OCI-LY7 (cell line): ENCODE measurements at regions not wholly inside any gene's neighbourhood (a gene's known extent, or its start where the extent isn't known, plus 50 kb on each side); places are given as distances from the start of the nearest gene placed in this dataset.

Experiments
- BruUV-seq: library from RNA; stranded (reverse); fragments of 400-500 nt; replicated peaks from 2 replicates; lab custom pipeline; 2021; lab: Mats Ljungman, UMichigan
- CTCF ChIA-PET: fragments of 300-600 bp; sonication (Branson Sonifier 250); formaldehyde crosslinking; loops from one replicate; lab custom pipeline; 2022; ENCODE audit warnings: antibody characterized with exemption; ENCODE audit not compliant: unreplicated experiment; lab: Charles Lee
- POLR2A ChIA-PET: fragments of 300-600 bp; sonication (Branson Sonifier 250); formaldehyde crosslinking; loops from one replicate; lab custom pipeline; 2022; ENCODE audit warnings: antibody characterized with exemption; lab: Charles Lee
- DNase-seq: peaks from one replicate; pipeline ENCODE4 v3.0.0-alpha.2; 2015; ENCODE audit warnings: low spot score
- H2AFZ ChIP-seq: fragments of 200-600 bp; sonication (generic), shearing (Covaris generic); 2 replicates; pipeline ENCODE4 v1.6.1; 2014; ENCODE audit warnings: mild to moderate bottlenecking, antibody characterized with exemption, low read length, moderate library complexity
- H3K27ac ChIP-seq: fragments of 200-600 bp; sonication (generic); 2 replicates; pipeline ENCODE4 v1.5.1; 2014; ENCODE audit warnings: mixed run types, low read depth, mild to moderate bottlenecking, moderate library complexity, low read length, inconsistent platforms; ENCODE audit not compliant: poor library complexity, severe bottlenecking
- H3K36me3 ChIP-seq: fragments of 200-600 bp; sonication (generic); 2 replicates; pipeline ENCODE4 v1.6.1; 2014; ENCODE audit warnings: mild to moderate bottlenecking, antibody characterized with exemption, low read length, moderate library complexity, mixed read lengths; ENCODE audit not compliant: insufficient read depth
- H3K4me1 ChIP-seq: fragments of 200-600 bp; sonication (generic); 2 replicates; pipeline ENCODE4 v1.5.1; 2014; ENCODE audit warnings: mild to moderate bottlenecking, low read length; ENCODE audit not compliant: insufficient read depth, poor library complexity, severe bottlenecking
- H3K4me2 ChIP-seq: fragments of 200-600 bp; sonication (generic); 2 replicates; pipeline ENCODE4 v1.6.1; 2014; ENCODE audit warnings: mild to moderate bottlenecking, low read length
- H3K4me3 ChIP-seq: fragments of 200-600 bp; sonication (generic); 2 replicates; pipeline ENCODE4 v1.5.1; 2014; ENCODE audit warnings: mild to moderate bottlenecking, low read depth, low read length; ENCODE audit not compliant: poor library complexity, severe bottlenecking
- H3K79me2 ChIP-seq: fragments of 200-600 bp; sonication (generic); 2 replicates; pipeline ENCODE4 v1.6.1; 2016; ENCODE audit warnings: low read depth, mild to moderate bottlenecking, low read length, moderate library complexity, mixed read lengths; ENCODE audit not compliant: insufficient read depth
- H3K9me2 ChIP-seq: fragments of 200-600 bp; sonication (generic); 2 replicates; pipeline ENCODE4 v1.6.1; 2016; ENCODE audit warnings: mild to moderate bottlenecking, low read length, mixed read lengths; ENCODE audit not compliant: insufficient read depth
- H3K9me3 ChIP-seq: fragments of 200-600 bp; sonication (generic); 2 replicates; pipeline ENCODE4 v1.6.1; 2014; ENCODE audit warnings: mild to moderate bottlenecking, mixed run types, low read length, mixed read lengths
- H4K20me1 ChIP-seq: fragments of 200-600 bp; sonication (generic); 2 replicates; pipeline ENCODE4 v1.6.1; 2014; ENCODE audit warnings: mild to moderate bottlenecking, antibody characterized with exemption, low read length, moderate library complexity, mixed read lengths; ENCODE audit not compliant: insufficient read depth
- EZH2phosphoT487 ChIP-seq: fragments of 200-600 bp; sonication (generic); IDR thresholded peaks from 2 replicates; pipeline ENCODE4 v1.6.1; 2018; ENCODE audit warnings: low read depth, borderline replicate concordance, mild to moderate bottlenecking, mixed run types, antibody characterized with exemption, low read length, moderate library complexity, mixed read lengths
- intact Hi-C: fragments of 100-400 bp; cut with micrococcal nuclease; formaldehyde crosslinking; loops from one replicate; pipeline ENCODE4 v1.10.0; 2022; ENCODE audit not compliant: unreplicated experiment
- TF ChIP-seq, protein P1 (sequence below): fragments of 200-600 bp; sonication (generic); conservative IDR thresholded peaks from 2 replicates; pipeline ENCODE4 v1.5.1; 2014; ENCODE audit warnings: mild to moderate bottlenecking, antibody characterized with exemption, low read length, moderate library complexity, mixed read lengths

DNA sequence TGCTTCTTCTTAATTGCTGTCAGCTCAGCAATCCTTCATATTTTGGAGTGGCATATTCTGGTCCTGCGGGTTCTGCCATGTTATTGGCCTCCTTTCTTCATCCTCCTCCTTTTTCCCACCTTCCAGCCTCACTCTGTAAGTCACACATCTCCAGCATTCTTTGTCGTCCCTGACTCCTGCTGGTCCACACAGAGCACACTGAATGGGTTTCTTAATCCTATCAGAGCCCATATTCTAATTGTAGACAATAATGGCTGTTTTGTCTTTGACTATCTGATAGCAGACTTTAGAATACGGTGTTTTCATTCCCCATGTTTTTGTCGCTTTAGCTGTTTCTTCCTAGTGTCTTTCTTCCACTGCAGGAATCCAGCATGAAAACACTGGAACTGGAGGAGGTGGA, 389.6 kb downstream of the REEP3 start:
- no TSS peak for BruUV-seq
- ChIA-PET POLR2A (no interaction called here), CTCF (no interaction called here)
- Histone ChIP-seq H3K27ac (no peak overlapping the region), H3K4me2 (no peak overlapping the region), H3K36me3 (no peaks in the 10 kb centered on the region), H3K4me1 (no peaks in the 10 kb centered on the region), H3K4me3 (no peak overlapping the region), H3K9me2 (no peaks in the 10 kb centered on the region), H2AFZ (no peak overlapping the region), H3K79me2 (no peaks in the 10 kb centered on the region), H3K9me3 (no peaks in the 10 kb centered on the region), H4K20me1 (no peaks in the 10 kb centered on the region)
- no peak for TF ChIP-seq EZH2phosphoT487
- TF ChIP-seq, protein P1, sequence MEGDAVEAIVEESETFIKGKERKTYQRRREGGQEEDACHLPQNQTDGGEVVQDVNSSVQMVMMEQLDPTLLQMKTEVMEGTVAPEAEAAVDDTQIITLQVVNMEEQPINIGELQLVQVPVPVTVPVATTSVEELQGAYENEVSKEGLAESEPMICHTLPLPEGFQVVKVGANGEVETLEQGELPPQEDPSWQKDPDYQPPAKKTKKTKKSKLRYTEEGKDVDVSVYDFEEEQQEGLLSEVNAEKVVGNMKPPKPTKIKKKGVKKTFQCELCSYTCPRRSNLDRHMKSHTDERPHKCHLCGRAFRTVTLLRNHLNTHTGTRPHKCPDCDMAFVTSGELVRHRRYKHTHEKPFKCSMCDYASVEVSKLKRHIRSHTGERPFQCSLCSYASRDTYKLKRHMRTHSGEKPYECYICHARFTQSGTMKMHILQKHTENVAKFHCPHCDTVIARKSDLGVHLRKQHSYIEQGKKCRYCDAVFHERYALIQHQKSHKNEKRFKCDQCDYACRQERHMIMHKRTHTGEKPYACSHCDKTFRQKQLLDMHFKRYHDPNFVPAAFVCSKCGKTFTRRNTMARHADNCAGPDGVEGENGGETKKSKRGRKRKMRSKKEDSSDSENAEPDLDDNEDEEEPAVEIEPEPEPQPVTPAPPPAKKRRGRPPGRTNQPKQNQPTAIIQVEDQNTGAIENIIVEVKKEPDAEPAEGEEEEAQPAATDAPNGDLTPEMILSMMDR: no peak
- intact Hi-C loops: no loop called here
- no peak for DNase-seq

DNA sequence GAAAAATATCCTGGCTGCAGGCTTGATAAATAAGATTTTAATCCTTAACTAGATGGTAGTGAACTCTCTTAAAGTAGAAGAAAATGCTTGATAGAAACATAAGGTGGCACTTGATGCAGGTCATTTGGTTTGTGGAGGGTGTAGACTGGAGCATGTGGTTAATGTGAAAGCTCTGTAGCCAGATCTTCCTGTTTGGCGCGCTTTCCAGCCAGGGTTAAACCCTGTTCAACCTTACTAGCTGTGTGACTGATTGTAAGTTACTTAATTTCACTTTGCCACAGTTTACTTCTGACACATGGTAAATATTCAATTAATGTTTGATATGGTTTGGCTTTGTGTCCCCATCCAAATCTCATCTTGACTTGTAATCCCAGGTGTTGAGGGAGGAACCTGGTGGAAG, 394.0 kb downstream of the REEP3 start:
- intact Hi-C loops: no loop called here
- Histone ChIP-seq H2AFZ (no peak overlapping the region), H3K4me1 (no peaks in the 10 kb centered on the region), H3K36me3 (no peaks in the 10 kb centered on the region), H3K79me2 (no peaks in the 10 kb centered on the region), H3K9me2 (no peaks in the 10 kb centered on the region), H3K4me3 (no peak overlapping the region), H3K4me2 (no peak overlapping the region), H4K20me1 (no peaks in the 10 kb centered on the region), H3K9me3 (no peaks in the 10 kb centered on the region), H3K27ac (no peak overlapping the region)
- no peak for DNase-seq
- TF ChIP-seq, protein P1: no peak
- TF ChIP-seq EZH2phosphoT487: no peak
- BruUV-seq: no TSS peak
- ChIA-PET CTCF (no interaction called here), POLR2A (interaction anchor here (0.6 kb wide), 1 partner anchor 1090 kb away, joined by 3 read pairs; no protein-coding TSS in a partner anchor)

DNA sequence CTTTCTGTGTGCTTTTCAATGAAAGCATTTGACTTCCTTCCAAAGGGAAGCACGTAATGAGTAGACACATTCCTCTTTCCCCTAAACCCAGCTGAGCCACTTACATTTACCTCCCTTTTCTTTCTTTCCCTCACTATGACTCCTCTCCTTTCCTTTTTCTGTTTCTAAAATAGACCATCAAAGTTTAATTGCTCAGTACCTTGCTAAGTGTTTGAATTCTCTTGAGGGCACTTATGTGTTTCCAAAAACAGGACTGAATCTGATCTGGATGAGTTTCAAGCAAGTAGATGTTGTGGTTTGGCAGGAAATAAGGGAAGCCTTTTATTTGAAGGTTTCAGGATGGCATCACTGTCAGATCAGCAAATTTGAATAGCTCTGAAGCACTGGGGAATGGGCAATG, 396.2 kb downstream of the REEP3 start:
- no peak for DNase-seq
- intact Hi-C loops: no loop called here
- Histone ChIP-seq H3K27ac (no peak overlapping the region), H2AFZ (no peak overlapping the region), H3K36me3 (no peaks in the 10 kb centered on the region), H3K9me2 (no peaks in the 10 kb centered on the region), H4K20me1 (no peaks in the 10 kb centered on the region), H3K4me1 (no peaks in the 10 kb centered on the region), H3K79me2 (no peaks in the 10 kb centered on the region), H3K4me3 (no peak overlapping the region), H3K4me2 (no peak overlapping the region), H3K9me3 (no peaks in the 10 kb centered on the region)
- POLR2A ChIA-PET: no interaction called here
- CTCF ChIA-PET: no interaction called here
- TF ChIP-seq EZH2phosphoT487: no peak
- TF ChIP-seq, protein P1: no peak
- BruUV-seq: no TSS peak
